ENCODE measurements at regions not wholly inside any gene's neighbourhood (a gene's known extent, or its start where the extent isn't known, plus 50 kb on each side); places are given as distances from the start of the nearest gene placed in this dataset.

- no peak for DNase-seq (ENCODE audit: low read depth)
- H3K4me3 ChIP-seq (ENCODE audit: low read depth, low read length) = no peak overlapping the region
- TF ChIP-seq, protein P1, sequence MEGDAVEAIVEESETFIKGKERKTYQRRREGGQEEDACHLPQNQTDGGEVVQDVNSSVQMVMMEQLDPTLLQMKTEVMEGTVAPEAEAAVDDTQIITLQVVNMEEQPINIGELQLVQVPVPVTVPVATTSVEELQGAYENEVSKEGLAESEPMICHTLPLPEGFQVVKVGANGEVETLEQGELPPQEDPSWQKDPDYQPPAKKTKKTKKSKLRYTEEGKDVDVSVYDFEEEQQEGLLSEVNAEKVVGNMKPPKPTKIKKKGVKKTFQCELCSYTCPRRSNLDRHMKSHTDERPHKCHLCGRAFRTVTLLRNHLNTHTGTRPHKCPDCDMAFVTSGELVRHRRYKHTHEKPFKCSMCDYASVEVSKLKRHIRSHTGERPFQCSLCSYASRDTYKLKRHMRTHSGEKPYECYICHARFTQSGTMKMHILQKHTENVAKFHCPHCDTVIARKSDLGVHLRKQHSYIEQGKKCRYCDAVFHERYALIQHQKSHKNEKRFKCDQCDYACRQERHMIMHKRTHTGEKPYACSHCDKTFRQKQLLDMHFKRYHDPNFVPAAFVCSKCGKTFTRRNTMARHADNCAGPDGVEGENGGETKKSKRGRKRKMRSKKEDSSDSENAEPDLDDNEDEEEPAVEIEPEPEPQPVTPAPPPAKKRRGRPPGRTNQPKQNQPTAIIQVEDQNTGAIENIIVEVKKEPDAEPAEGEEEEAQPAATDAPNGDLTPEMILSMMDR (conservative IDR thresholded peaks at IDR 0.05; ENCODE audit: low read depth, low read length) = no peak
Measured at GRCh38 chr5:144831650-144832049, 661.0 kb downstream of the KCTD16 start.

- H3K4me3 ChIP-seq (ENCODE audit: low read depth, low read length) = no peak overlapping the region
- TF ChIP-seq, protein P1 (conservative IDR thresholded peaks at IDR 0.05; ENCODE audit: low read depth, low read length) = no peak
- DNase-seq (ENCODE audit: low read depth) = no peak
Measured at GRCh38 chr5:144822503-144822902, 651.8 kb downstream of the KCTD16 start.

- no peak for DNase-seq (ENCODE audit: low read depth)
- TF ChIP-seq, protein P1 (conservative IDR thresholded peaks at IDR 0.05; ENCODE audit: low read depth, low read length) = no peak
- no peak overlapping the region for H3K4me3 ChIP-seq (ENCODE audit: low read depth, low read length)
Measured at GRCh38 chr5:144820278-144820677, 649.6 kb downstream of the KCTD16 start.

DNA sequence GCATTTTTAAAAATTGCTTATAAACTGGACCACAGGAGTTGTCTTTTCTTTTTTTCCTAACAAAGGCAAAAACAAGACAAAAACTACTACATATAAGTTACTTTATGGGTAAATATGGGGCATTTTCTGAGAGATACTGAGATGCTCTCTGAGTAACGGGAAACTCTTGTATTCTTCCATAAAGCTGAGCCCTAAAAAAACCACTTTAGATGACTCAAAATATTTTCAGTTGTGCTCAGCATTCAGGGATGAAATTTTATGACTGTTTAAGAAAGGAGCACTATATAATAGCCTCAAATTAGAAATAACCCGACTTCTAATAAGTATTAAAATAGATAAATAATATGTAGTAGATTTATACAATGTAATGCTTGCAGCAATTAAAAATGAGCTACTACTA is 644.5 kb downstream of the KCTD16 start:
- no peak overlapping the region for H3K4me3 ChIP-seq (ENCODE audit: low read depth, low read length)
- TF ChIP-seq, protein P1 (conservative IDR thresholded peaks at IDR 0.05; ENCODE audit: low read depth, low read length) = no peak
- DNase-seq (ENCODE audit: low read depth) = no peak

- no peak overlapping the region for H3K4me3 ChIP-seq (ENCODE audit: low read depth, low read length)
- TF ChIP-seq, protein P1 (conservative IDR thresholded peaks at IDR 0.05; ENCODE audit: low read depth, low read length) = no peak
- peak; percentile 45 for DNase-seq (ENCODE audit: low read depth)
Measured at GRCh38 chr5:144812763-144813162, 642.1 kb downstream of the KCTD16 start.

DNA sequence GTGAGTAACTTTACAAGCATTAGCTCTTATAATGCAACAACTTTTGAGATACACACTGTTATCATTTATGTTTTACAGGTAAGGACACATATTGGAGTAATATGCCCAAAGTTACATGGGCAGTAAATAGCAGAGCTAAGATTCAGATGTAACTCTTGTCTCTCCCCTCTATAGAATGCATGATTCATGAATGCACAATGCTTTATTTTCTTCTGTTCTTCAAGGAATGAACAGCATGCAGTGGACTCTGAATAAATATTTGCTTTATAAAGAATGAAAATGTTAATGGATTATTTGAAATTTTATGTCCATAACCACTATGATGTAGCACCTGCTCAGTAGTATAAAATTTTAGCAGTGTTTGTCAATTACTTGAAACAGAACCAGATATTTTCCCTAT is 629.5 kb downstream of the KCTD16 start:
- no peak for DNase-seq (ENCODE audit: low read depth)
- TF ChIP-seq, protein P1 (conservative IDR thresholded peaks at IDR 0.05; ENCODE audit: low read depth, low read length) = no peak
- H3K4me3 ChIP-seq (ENCODE audit: low read depth, low read length) = no peak overlapping the region

- no peak overlapping the region for H3K4me3 ChIP-seq (ENCODE audit: low read depth, low read length)
- no peak for DNase-seq (ENCODE audit: low read depth)
- TF ChIP-seq, protein P1 (conservative IDR thresholded peaks at IDR 0.05; ENCODE audit: low read depth, low read length) = no peak
Measured at GRCh38 chr5:144798595-144798994, 627.9 kb downstream of the KCTD16 start.
